Right ventricle myocardium inferior (tissue), 1 donor: ENCODE measurements at regions not wholly inside any gene's neighbourhood (a gene's known extent, or its start where the extent isn't known, plus 50 kb on each side); places are given as distances from the start of the nearest gene placed in this dataset.

Experiments
- ATAC-seq: fragments of 200-7000 bp; cut with Tn5 transposase; one replicate; pipeline ENCODE4 v1.9.1; 2020; ENCODE audit warnings: mild to moderate bottlenecking, moderate library complexity
- DNase-seq: peaks from one replicate; pipeline ENCODE4 v3.0.0; 2021; ENCODE audit errors: missing footprints
- intact Hi-C: fragments of 100-400 bp; cut with DNase I; formaldehyde crosslinking; loops from one replicate; pipeline ENCODE4 v1.11.0; 2022
- donor health status: DM: no; HTN: yes; CAD: no; lungs with severe emphysema.

- intact Hi-C loops: no loop called here
Observed at GRCh38 chr12:124454352-124454725, 113.1 kb downstream of the NCOR2 start.

GRCh38 chr12:124453419-124454351 is 113.7 kb downstream of the NCOR2 start:
- intact Hi-C loops: no loop called here
- DNase-seq: peak; percentile 91
- peak; percentile 75 for ATAC-seq

More at GRCh38 chr12:124454352-124454725, 113.1 kb downstream of the NCOR2 start:
- ATAC-seq (no peak), DNase-seq (peak; percentile 53)

- intact Hi-C loops: no loop called here
- DNase-seq (peak; percentile 42), ATAC-seq (no peak)
Observed at GRCh38 chr12:124452576-124453331, 114.7 kb downstream of the NCOR2 start.

- intact Hi-C loops: no loop called here
- ATAC-seq (no peak), DNase-seq (peak; percentile 18)
Observed at GRCh38 chr12:124451637-124452243, 115.7 kb downstream of the NCOR2 start.

GRCh38 chr12:124451016-124451415 is 116.4 kb downstream of the NCOR2 start:
- intact Hi-C loops: no loop called here
- DNase-seq: peak; percentile 59
- ATAC-seq: no peak

- intact Hi-C loops: no loop called here
Observed at GRCh38 chr12:124450376-124450750, 117.0 kb downstream of the NCOR2 start.

GRCh38 chr12:124449623-124450375 is 117.6 kb downstream of the NCOR2 start:
- intact Hi-C loops: no loop called here
- peak; percentile 55 for DNase-seq

More at GRCh38 chr12:124450376-124450750, 117.0 kb downstream of the NCOR2 start:
- DNase-seq: peak; percentile 57
- no peak for ATAC-seq

GRCh38 chr12:124448955-124449622 is 118.3 kb downstream of the NCOR2 start:
- DNase-seq (peak; percentile 50), ATAC-seq (no peak)
- intact Hi-C loops: no loop called here

More at GRCh38 chr12:124449623-124450375, 117.6 kb downstream of the NCOR2 start:
- no peak for ATAC-seq

- intact Hi-C loops: no loop called here
- peak; percentile 27 for DNase-seq
- ATAC-seq: no peak
Observed at GRCh38 chr12:124448241-124448954, 119.0 kb downstream of the NCOR2 start.

- DNase-seq (peak; percentile 9), ATAC-seq (no peak)
- intact Hi-C loops: no loop called here
Observed at GRCh38 chr12:124446364-124446763, 121.0 kb downstream of the NCOR2 start.

GRCh38 chr12:124445826-124446225 is 121.6 kb downstream of the NCOR2 start:
- DNase-seq: peak; percentile 20
- no peak for ATAC-seq
- intact Hi-C loops: no loop called here

- DNase-seq: peak; percentile 44
- intact Hi-C loops: no loop called here
- ATAC-seq: no peak
Observed at GRCh38 chr12:124445121-124445718, 122.2 kb downstream of the NCOR2 start.

- intact Hi-C loops: no loop called here
- ATAC-seq (no peak), DNase-seq (peak; percentile 39)
Observed at GRCh38 chr12:124443931-124444712, 123.3 kb downstream of the NCOR2 start.

- intact Hi-C loops: no loop called here
- ATAC-seq: no peak
- DNase-seq: peak; percentile 61
Observed at GRCh38 chr12:124442772-124443445, 124.5 kb downstream of the NCOR2 start.

- intact Hi-C loops: no loop called here
- DNase-seq (no peak), ATAC-seq (no peak)
Observed at GRCh38 chr12:124442281-124442680, 125.1 kb downstream of the NCOR2 start.
